Rectal smooth muscle tissue (tissue), 1 donor: ENCODE measurements at regions not wholly inside any gene's neighbourhood (a gene's known extent, or its start where the extent isn't known, plus 50 kb on each side); places are given as distances from the start of the nearest gene placed in this dataset.

Source experiments
- H3K27ac ChIP-seq: one replicate; pipeline ENCODE4 v1.7.0; 2013; ENCODE audit warnings: low read depth, low read length, inconsistent platforms
- H3K27me3 ChIP-seq: one replicate; pipeline ENCODE4 v1.7.0; 2013; ENCODE audit warnings: low read length; ENCODE audit not compliant: control insufficient read depth, insufficient read depth
- H3K36me3 ChIP-seq: one replicate; pipeline ENCODE4 v1.7.0; 2013; ENCODE audit warnings: low read length; ENCODE audit not compliant: control insufficient read depth, insufficient read depth
- H3K4me1 ChIP-seq: one replicate; pipeline ENCODE4 v1.7.0; 2013; ENCODE audit warnings: low read length; ENCODE audit not compliant: control insufficient read depth, insufficient read depth
- H3K4me3 ChIP-seq: one replicate; pipeline ENCODE4 v1.7.0; 2013; ENCODE audit warnings: low read length
- H3K9ac ChIP-seq: one replicate; pipeline ENCODE4 v1.7.0; 2013; ENCODE audit warnings: low read length

GRCh38 chr7:136514776-136515175, 353.7 kb upstream of the CHRM2 start:
- Histone ChIP-seq H3K27ac (no peak overlapping the region), H3K27me3 (no peaks in the 10 kb centered on the region), H3K4me1 (no peaks in the 10 kb centered on the region), H3K9ac (no peak overlapping the region), H3K36me3 (no peaks in the 10 kb centered on the region), H3K4me3 (no peak overlapping the region)

GRCh38 chr7:136513744-136514143, 354.7 kb upstream of the CHRM2 start:
- no peaks in the 10 kb centered on the region for H3K4me1 ChIP-seq
- no peak overlapping the region for H3K27ac ChIP-seq
- no peak overlapping the region for H3K4me3 ChIP-seq
- H3K27me3 ChIP-seq = no peaks in the 10 kb centered on the region
- no peak overlapping the region for H3K9ac ChIP-seq
- no peaks in the 10 kb centered on the region for H3K36me3 ChIP-seq

- Histone ChIP-seq H3K4me1 (no peaks in the 10 kb centered on the region), H3K4me3 (no peak overlapping the region), H3K9ac (no peak overlapping the region), H3K27me3 (no peaks in the 10 kb centered on the region), H3K27ac (no peak overlapping the region), H3K36me3 (no peaks in the 10 kb centered on the region)
These were observed 359.0 kb upstream of the CHRM2 start for GRCh38 chr7:136509466-136509865.

- no peak overlapping the region for H3K27ac ChIP-seq
- H3K27me3 ChIP-seq = no peaks in the 10 kb centered on the region
- no peak overlapping the region for H3K9ac ChIP-seq
- peaks cover 3% of the 10 kb centered on the region for H3K4me1 ChIP-seq
- no peak overlapping the region for H3K4me3 ChIP-seq
- no peaks in the 10 kb centered on the region for H3K36me3 ChIP-seq
These were observed 366.3 kb upstream of the CHRM2 start for GRCh38 chr7:136502162-136502561.

- Histone ChIP-seq H3K36me3 (no peaks in the 10 kb centered on the region), H3K27me3 (no peaks in the 10 kb centered on the region), H3K27ac (no peak overlapping the region), H3K4me1 (peaks cover 3% of the 10 kb centered on the region), H3K4me3 (no peak overlapping the region), H3K9ac (no peak overlapping the region)
These were observed 367.3 kb upstream of the CHRM2 start for GRCh38 chr7:136501151-136501550.

GRCh38 chr7:136496551-136496950, 371.9 kb upstream of the CHRM2 start:
- no peak overlapping the region for H3K4me3 ChIP-seq
- H3K36me3 ChIP-seq = no peaks in the 10 kb centered on the region
- H3K27ac ChIP-seq = no peak overlapping the region
- H3K9ac ChIP-seq = no peak overlapping the region
- no peaks in the 10 kb centered on the region for H3K4me1 ChIP-seq
- no peaks in the 10 kb centered on the region for H3K27me3 ChIP-seq

GRCh38 chr7:136495081-136495480, 373.4 kb upstream of the CHRM2 start:
- Histone ChIP-seq H3K27me3 (no peaks in the 10 kb centered on the region), H3K36me3 (no peaks in the 10 kb centered on the region), H3K4me1 (no peaks in the 10 kb centered on the region), H3K4me3 (no peak overlapping the region), H3K27ac (no peak overlapping the region), H3K9ac (no peak overlapping the region)

GRCh38 chr7:136492366-136492765, 376.1 kb upstream of the CHRM2 start:
- H3K36me3 ChIP-seq = no peaks in the 10 kb centered on the region
- H3K4me3 ChIP-seq = no peak overlapping the region
- H3K27me3 ChIP-seq = no peaks in the 10 kb centered on the region
- H3K4me1 ChIP-seq = no peaks in the 10 kb centered on the region
- H3K9ac ChIP-seq = no peak overlapping the region
- H3K27ac ChIP-seq = no peak overlapping the region

- Histone ChIP-seq H3K4me1 (no peaks in the 10 kb centered on the region), H3K27me3 (no peaks in the 10 kb centered on the region), H3K9ac (no peak overlapping the region), H3K36me3 (no peaks in the 10 kb centered on the region), H3K4me3 (no peak overlapping the region), H3K27ac (no peak overlapping the region)
These were observed 378.6 kb upstream of the CHRM2 start for GRCh38 chr7:136489808-136490207.

- Histone ChIP-seq H3K4me3 (no peak overlapping the region), H3K36me3 (no peaks in the 10 kb centered on the region), H3K4me1 (no peaks in the 10 kb centered on the region), H3K27ac (no peak overlapping the region), H3K27me3 (no peaks in the 10 kb centered on the region), H3K9ac (no peak overlapping the region)
These were observed 387.6 kb upstream of the CHRM2 start for GRCh38 chr7:136480901-136481300.

- no peak overlapping the region for H3K9ac ChIP-seq
- H3K4me3 ChIP-seq = no peak overlapping the region
These were observed 388.5 kb upstream of the CHRM2 start for GRCh38 chr7:136479922-136480321.

GRCh38 chr7:136470179-136470578, 398.3 kb upstream of the CHRM2 start:
- Histone ChIP-seq H3K9ac (no peak overlapping the region), H3K27me3 (no peaks in the 10 kb centered on the region), H3K4me3 (no peak overlapping the region), H3K36me3 (no peaks in the 10 kb centered on the region), H3K4me1 (no peaks in the 10 kb centered on the region), H3K27ac (no peak overlapping the region)

More at GRCh38 chr7:136479922-136480321, 388.5 kb upstream of the CHRM2 start:
- no peak overlapping the region for H3K27ac ChIP-seq
- no peaks in the 10 kb centered on the region for H3K4me1 ChIP-seq
- H3K36me3 ChIP-seq = no peaks in the 10 kb centered on the region
- no peaks in the 10 kb centered on the region for H3K27me3 ChIP-seq

GRCh38 chr7:136452949-136453348, 415.5 kb upstream of the CHRM2 start:
- no peak overlapping the region for H3K4me3 ChIP-seq
- H3K9ac ChIP-seq = no peak overlapping the region
- H3K27ac ChIP-seq = no peak overlapping the region
- H3K27me3 ChIP-seq = no peaks in the 10 kb centered on the region
- H3K4me1 ChIP-seq = no peaks in the 10 kb centered on the region
- H3K36me3 ChIP-seq = no peaks in the 10 kb centered on the region
